GM19455 (cell line): ENCODE measurements at regions not wholly inside any gene's neighbourhood (a gene's known extent, or its start where the extent isn't known, plus 50 kb on each side); places are given as distances from the start of the nearest gene placed in this dataset.

ENCODE experiments used
- ATAC-seq: cut with Tn5 transposase; IDR thresholded peaks from one replicate; pipeline ENCODE4 v1.9.1; 2021; ENCODE audit not compliant: unreplicated experiment

GRCh38 chr18:46265196-46266156 is 161.3 kb downstream of the HAUS1 start:
- ATAC-seq, result no peak

GRCh38 chr18:46266473-46266872 is 162.3 kb downstream of the HAUS1 start:
- no peak for ATAC-seq

GRCh38 chr18:46268671-46269070 is 164.5 kb downstream of the HAUS1 start:
- ATAC-seq, result no peak

- no peak for ATAC-seq
Observed at GRCh38 chr18:46269275-46269674, 165.1 kb downstream of the HAUS1 start.

- ATAC-seq, result no peak
Observed at GRCh38 chr18:46271488-46271887, 167.3 kb downstream of the HAUS1 start.

- no peak for ATAC-seq
Observed at GRCh38 chr18:46273861-46274260, 169.7 kb downstream of the HAUS1 start.

- ATAC-seq, result no peak
Observed at GRCh38 chr18:46274266-46274665, 170.1 kb downstream of the HAUS1 start.

- ATAC-seq, result no peak
Observed at GRCh38 chr18:46275370-46275769, 171.2 kb downstream of the HAUS1 start.

- ATAC-seq, result no peak
Observed at GRCh38 chr18:46276748-46277147, 172.6 kb downstream of the HAUS1 start.

GRCh38 chr18:46278481-46279465 is 174.6 kb downstream of the HAUS1 start:
- no peak for ATAC-seq

- ATAC-seq, result no peak
Observed at GRCh38 chr18:46279673-46280072, 175.5 kb downstream of the HAUS1 start.

- ATAC-seq, result peak; percentile 82
Observed at GRCh38 chr18:46281185-46282176, 177.3 kb downstream of the HAUS1 start.

- ATAC-seq, result no peak
Observed at GRCh38 chr18:46282177-46282570, 178.0 kb downstream of the HAUS1 start.

GRCh38 chr18:46282646-46283045 is 178.5 kb downstream of the HAUS1 start:
- no peak for ATAC-seq

- ATAC-seq, result no peak
Observed at GRCh38 chr18:46283268-46283667, 179.1 kb downstream of the HAUS1 start.

- ATAC-seq, result no peak
Observed at GRCh38 chr18:46283895-46284295, 179.7 kb downstream of the HAUS1 start.

GRCh38 chr18:46289463-46289862 is 185.3 kb downstream of the HAUS1 start:
- ATAC-seq, result no peak

GRCh38 chr18:46289931-46290330 is 185.7 kb downstream of the HAUS1 start:
- ATAC-seq, result no peak

- no peak for ATAC-seq
Observed at GRCh38 chr18:46290440-46291020, 186.3 kb downstream of the HAUS1 start.

- ATAC-seq, result no peak
Observed at GRCh38 chr18:46291149-46291548, 187.0 kb downstream of the HAUS1 start.
